RKO (cell line): ENCODE measurements at regions not wholly inside any gene's neighbourhood (a gene's known extent, or its start where the extent isn't known, plus 50 kb on each side); places are given as distances from the start of the nearest gene placed in this dataset.

Source experiments
- DNase-seq: peaks from one replicate; pipeline ENCODE4 v3.0.0-alpha.2; 2016; ENCODE audit warnings: low spot score

GRCh38 chr6:126529637-126530362 is 189.9 kb downstream of the CENPW start:
- DNase-seq = no peak

- DNase-seq = no peak
These were observed 190.9 kb downstream of the CENPW start for GRCh38 chr6:126530775-126531174.

- no peak for DNase-seq
These were observed 191.4 kb downstream of the CENPW start for GRCh38 chr6:126531286-126531685.

- no peak for DNase-seq
These were observed 191.9 kb downstream of the CENPW start for GRCh38 chr6:126531840-126532239.

GRCh38 chr6:126534401-126534800 is 194.5 kb downstream of the CENPW start:
- DNase-seq = no peak

GRCh38 chr6:126535138-126535537 is 195.2 kb downstream of the CENPW start:
- no peak for DNase-seq

GRCh38 chr6:126535595-126535994 is 195.7 kb downstream of the CENPW start:
- no peak for DNase-seq

- no peak for DNase-seq
These were observed 197.3 kb downstream of the CENPW start for GRCh38 chr6:126537061-126537816.

- DNase-seq = peak; percentile 84
These were observed 199.1 kb downstream of the CENPW start for GRCh38 chr6:126539022-126539421.

GRCh38 chr6:126540161-126540560 is 200.2 kb downstream of the CENPW start:
- no peak for DNase-seq

GRCh38 chr6:126541806-126542491 is 202.0 kb downstream of the CENPW start:
- DNase-seq = no peak

- DNase-seq = peak; percentile 15
These were observed 206.7 kb downstream of the CENPW start for GRCh38 chr6:126546541-126547120.

GRCh38 chr6:126548300-126548699 is 208.4 kb downstream of the CENPW start:
- no peak for DNase-seq

GRCh38 chr6:126550323-126550722 is 210.4 kb downstream of the CENPW start:
- no peak for DNase-seq

GRCh38 chr6:126551832-126552231 is 211.9 kb downstream of the CENPW start:
- DNase-seq = no peak

GRCh38 chr6:126553854-126554253 is 213.9 kb downstream of the CENPW start:
- DNase-seq = no peak

- DNase-seq = no peak
These were observed 230.6 kb downstream of the CENPW start for GRCh38 chr6:126570507-126570906.

GRCh38 chr6:126574301-126574700 is 234.4 kb downstream of the CENPW start:
- no peak for DNase-seq

- DNase-seq = no peak
These were observed 241.4 kb downstream of the CENPW start for GRCh38 chr6:126581316-126581715.

GRCh38 chr6:126600258-126600916 is 260.5 kb downstream of the CENPW start:
- DNase-seq = no peak

GRCh38 chr6:126603410-126603809 is 263.5 kb downstream of the CENPW start:
- no peak for DNase-seq

GRCh38 chr6:126605089-126605488 is 265.2 kb downstream of the CENPW start:
- DNase-seq = no peak
